ENCODE measurements at regions not wholly inside any gene's neighbourhood (a gene's known extent, or its start where the extent isn't known, plus 50 kb on each side); places are given as distances from the start of the nearest gene placed in this dataset.

GRCh38 chrX:115901241-115901640 lies 269.3 kb upstream of the AGTR2 start:
- H4K20me1 ChIP-seq (ENCODE audit: insufficient read depth, low read length) = no peaks in the 10 kb centered on the region
- no peaks in the 10 kb centered on the region for H3K27me3 ChIP-seq (ENCODE audit: control insufficient read depth in 1 of 2, insufficient read depth in 2 of 2, low read length in 2 of 2)
- CTCF ChIA-PET (ENCODE audit: low intra/inter-chr PET ratio, low total read pairs) = no interaction called here
- H3K79me2 ChIP-seq (ENCODE audit: insufficient read depth, low read length) = no peaks in the 10 kb centered on the region
- no peak overlapping the region for H3K4me2 ChIP-seq (ENCODE audit: low read depth, low read length)
- no peak overlapping the region for H3K4me3 ChIP-seq (replicated peaks in 1 of 3; ENCODE audit: insufficient read depth in 1 of 3, low read depth in 2 of 3, low read length in 3 of 3)
- H3K27ac ChIP-seq (ENCODE audit: extremely low read length, insufficient read depth, low read length) = no peak overlapping the region
- FAIRE-seq (no peak), ATAC-seq (no peak), DNase-seq (ENCODE audit: low spot score) (no peak)
- no peak overlapping the region for H2AFZ ChIP-seq (ENCODE audit: low read length)
- no peak overlapping the region for H3K9ac ChIP-seq (ENCODE audit: insufficient read depth, low read depth, low read length)
- TF ChIP-seq E2F1 (CRISPR knock-in tag; IDR thresholded peaks at IDR 0.05) (no peak), ZNF407 (CRISPR knock-in tag; IDR thresholded peaks at IDR 0.05; ENCODE audit: not compliant biosample characterization) (no peak), SP2 (CRISPR knock-in tag; IDR thresholded peaks at IDR 0.05) (no peak), CBX1 (IDR thresholded peaks at IDR 0.05; ENCODE audit: low read depth) (no peak), ZNF660 (CRISPR knock-in tag; IDR thresholded peaks at IDR 0.05; ENCODE audit: borderline replicate concordance, low read depth) (no peak), ETV5 (CRISPR knock-in tag; IDR thresholded peaks at IDR 0.05; ENCODE audit: borderline replicate concordance) (no peak), ZSCAN20 (CRISPR knock-in tag; IDR thresholded peaks at IDR 0.05; ENCODE audit: borderline replicate concordance) (no peak), SAFB2 (CRISPR knock-in tag; IDR thresholded peaks at IDR 0.05; ENCODE audit: borderline replicate concordance, low read depth) (no peak), ZNF777 (CRISPR knock-in tag; IDR thresholded peaks at IDR 0.05) (no peak), PLSCR1 (CRISPR knock-in tag; IDR thresholded peaks at IDR 0.05; ENCODE audit: borderline replicate concordance) (no peak), JARID2 (CRISPR knock-in tag; IDR thresholded peaks at IDR 0.05; ENCODE audit: insufficient replicate concordance) (no peak), ZNF761 (CRISPR knock-in tag; conservative IDR thresholded peaks at IDR 0.05) (no peak), GFI1 (CRISPR knock-in tag; IDR thresholded peaks at IDR 0.05; ENCODE audit: borderline replicate concordance) (no peak), ATF3 (CRISPR knock-in tag; IDR thresholded peaks at IDR 0.05) (no peak)
- H3K9me3 ChIP-seq (ENCODE audit: low read length) = no peaks in the 10 kb centered on the region
- POLR2A ChIA-PET = no interaction called here
- in situ Hi-C loops (cut with HindIII; ENCODE audit: extremely low pct_ligation_motif_present, low pct_unique_long_range_greater_than_20kb) (no loop called here), intact Hi-C loops (cut with micrococcal nuclease; ENCODE audit: unreplicated experiment) (no loop called here)
- H3K36me3 ChIP-seq (replicated peaks in 1 of 2; ENCODE audit: control insufficient read depth in 1 of 2, insufficient read depth in 2 of 2, low read length in 2 of 2) = no peaks in the 10 kb centered on the region
- peaks cover 11% of the 10 kb centered on the region for H3K4me1 ChIP-seq (ENCODE audit: insufficient read depth, low read length)
- no TSS peak for BruUV-seq (replicated peaks)
- WGBS (ENCODE audit: low lambda C conversion rate) = 0% methylated on average over 1 of the region's 3 CpGs
